Kidney tubule cell (primary cell): ENCODE measurements at regions not wholly inside any gene's neighbourhood (a gene's known extent, or its start where the extent isn't known, plus 50 kb on each side); places are given as distances from the start of the nearest gene placed in this dataset.

ENCODE experiments used
- DNase-seq: peaks from one replicate; pipeline ENCODE4 v3.0.0-alpha.2; 2018; ENCODE audit warnings: low spot score

DNA sequence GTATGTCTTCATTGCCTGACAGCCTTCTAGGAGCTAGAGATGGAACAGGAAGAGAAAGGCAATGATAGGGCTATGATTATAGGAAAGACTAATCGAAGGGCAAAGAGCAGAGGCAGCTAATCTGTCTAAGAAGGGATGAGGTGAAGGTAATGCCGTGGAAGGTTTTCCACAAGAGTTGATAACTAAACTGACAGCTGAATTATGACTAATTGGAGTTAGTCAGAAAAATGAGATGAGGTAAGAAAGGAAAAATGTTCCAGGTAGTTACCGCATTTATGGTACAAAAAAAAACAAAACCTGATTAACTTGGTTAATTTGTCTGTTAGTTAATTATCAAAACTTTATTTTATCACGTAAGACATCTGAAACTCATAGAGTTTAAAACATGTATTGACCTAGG, 260.3 kb downstream of the SLITRK6 start:
- DNase-seq = no peak

- DNase-seq = no peak
These were observed 261.6 kb downstream of the SLITRK6 start for GRCh38 chr13:85537601-85538000.

GRCh38 chr13:85536706-85537105, 262.5 kb downstream of the SLITRK6 start:
- DNase-seq = no peak

DNA sequence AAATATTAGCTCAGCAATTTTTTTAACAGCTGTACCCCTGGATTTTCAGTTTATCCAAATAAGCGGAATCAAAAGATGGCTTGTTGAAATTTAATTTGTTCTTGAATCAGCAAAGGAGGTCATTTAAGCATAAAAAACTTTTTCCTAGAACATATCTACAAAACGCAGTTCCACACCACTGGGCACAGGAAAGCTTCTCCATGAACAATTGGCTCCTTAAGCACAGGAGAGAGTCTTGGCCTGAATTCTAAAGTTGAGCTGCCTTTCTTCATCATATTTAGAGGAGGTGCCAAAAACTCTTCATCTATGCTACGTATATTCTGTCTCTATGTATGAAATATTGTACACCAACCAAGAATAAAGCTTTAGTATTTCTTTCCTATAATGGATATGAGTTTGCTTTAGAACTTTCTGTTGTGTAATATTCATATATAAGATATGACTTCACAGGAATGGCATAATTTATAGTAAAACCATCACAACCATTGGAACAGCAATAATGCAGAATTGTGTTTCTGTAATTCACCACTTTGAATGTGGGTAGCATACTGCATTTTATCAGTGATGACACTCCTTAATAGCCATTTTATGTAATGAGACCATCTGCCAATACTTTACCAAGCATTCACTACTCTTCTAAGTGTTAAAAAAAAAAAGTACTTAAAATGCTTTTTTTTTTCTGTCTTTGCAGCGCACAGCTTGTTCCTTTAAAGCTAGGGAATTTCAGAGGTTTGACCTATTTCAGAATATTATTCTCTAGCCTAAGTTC, 263.7 kb downstream of the SLITRK6 start:
- DNase-seq = no peak

- no peak for DNase-seq
These were observed 265.3 kb downstream of the SLITRK6 start for GRCh38 chr13:85533911-85534310.

GRCh38 chr13:85529218-85529594, 270.0 kb downstream of the SLITRK6 start:
- no peak for DNase-seq

- no peak for DNase-seq
These were observed 270.6 kb downstream of the SLITRK6 start for GRCh38 chr13:85528491-85529217.

- DNase-seq = no peak
These were observed 271.9 kb downstream of the SLITRK6 start for GRCh38 chr13:85527316-85527715.

DNA sequence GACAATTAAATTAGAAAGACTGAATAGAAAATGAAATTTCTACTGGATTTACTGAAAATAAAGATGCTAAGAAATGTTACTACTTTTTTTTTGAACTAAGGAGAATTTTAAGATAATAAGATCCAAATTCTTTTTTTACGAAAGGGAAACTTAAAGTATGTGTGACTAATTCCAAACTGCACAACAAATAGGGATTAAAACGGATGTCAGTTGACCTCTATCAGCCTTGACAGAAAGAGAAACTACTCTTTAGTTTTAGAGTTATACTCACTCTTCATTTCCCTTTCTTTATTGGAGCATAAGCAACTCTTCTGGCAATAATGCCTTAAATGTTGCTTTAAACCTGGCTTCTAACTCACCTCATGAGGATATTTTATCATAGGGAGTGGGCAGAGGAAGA, 273.8 kb downstream of the SLITRK6 start:
- DNase-seq = no peak

GRCh38 chr13:85521657-85522056, 277.6 kb downstream of the SLITRK6 start:
- DNase-seq = no peak

- DNase-seq = no peak
These were observed 278.8 kb downstream of the SLITRK6 start for GRCh38 chr13:85520445-85520844.

DNA sequence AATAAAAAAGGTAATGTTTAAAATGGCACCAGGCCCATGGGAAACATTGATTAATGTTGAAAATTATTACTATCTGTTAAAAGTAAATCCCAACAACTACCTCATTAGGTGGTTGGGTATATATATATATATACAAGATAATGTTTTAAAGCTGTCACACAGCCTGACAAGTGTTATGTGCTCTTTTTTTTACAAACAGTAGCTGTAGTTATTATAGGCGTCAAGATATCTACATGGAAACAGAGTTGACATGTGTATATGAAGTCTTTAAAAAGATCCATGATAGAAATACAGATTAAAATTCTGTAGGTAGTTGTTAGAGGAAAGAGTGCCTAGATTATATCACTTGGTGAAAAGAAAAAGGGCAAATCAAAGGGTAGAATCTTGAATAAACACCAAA, 279.9 kb downstream of the SLITRK6 start:
- DNase-seq = no peak

GRCh38 chr13:85512421-85512820, 286.8 kb downstream of the SLITRK6 start:
- DNase-seq = no peak

DNA sequence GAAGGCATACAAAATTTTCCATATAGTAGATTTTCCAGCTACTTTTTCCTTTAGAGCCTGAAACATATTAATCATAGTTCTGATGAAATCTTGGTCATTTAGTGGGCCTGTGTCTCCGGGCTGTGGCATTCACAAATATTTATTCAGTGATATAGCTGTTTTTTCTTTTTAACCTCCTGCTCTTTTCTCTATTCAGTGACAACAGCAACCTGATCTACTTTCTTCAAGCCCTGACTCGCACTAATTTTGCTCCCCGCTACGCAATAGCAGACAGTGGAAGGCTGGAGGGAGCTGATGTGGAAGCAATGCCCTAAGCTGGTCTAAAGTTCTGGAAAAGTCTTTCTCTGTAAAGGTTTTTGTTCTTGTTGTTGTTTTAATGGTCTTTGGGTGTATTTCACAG, 289.7 kb downstream of the SLITRK6 start:
- DNase-seq = no peak

DNA sequence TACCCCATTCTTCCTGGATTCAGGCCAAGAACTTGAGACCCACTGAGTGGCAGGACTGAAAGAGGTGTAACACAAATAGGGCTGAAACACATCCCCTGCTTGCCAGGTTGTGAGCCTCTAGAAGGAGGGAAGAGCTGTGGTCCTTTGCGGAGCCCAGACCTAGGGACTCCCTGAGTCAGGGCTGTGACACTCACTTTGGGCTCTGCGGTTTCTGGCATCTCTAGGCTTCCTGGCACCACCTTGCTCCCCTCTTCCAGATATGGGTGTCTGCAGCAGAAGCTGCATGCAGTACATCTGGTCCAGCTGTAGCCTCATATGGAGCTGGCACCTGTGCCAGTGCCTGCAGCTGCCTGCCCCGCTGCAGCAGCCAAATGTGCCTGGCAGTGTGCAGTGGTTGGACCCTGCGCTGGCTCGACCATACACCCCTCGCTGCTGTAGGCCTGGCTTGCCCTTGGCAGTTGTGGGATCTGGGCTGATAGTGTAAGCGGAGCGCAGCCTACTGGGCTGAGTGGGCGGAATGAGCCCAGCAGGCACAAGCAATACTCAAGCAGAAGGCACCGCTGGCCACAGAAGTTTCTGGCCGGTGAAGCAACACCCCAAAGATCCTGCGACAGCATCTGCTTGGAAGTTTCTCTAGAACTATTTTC, 290.4 kb downstream of the SLITRK6 start:
- no peak for DNase-seq

DNA sequence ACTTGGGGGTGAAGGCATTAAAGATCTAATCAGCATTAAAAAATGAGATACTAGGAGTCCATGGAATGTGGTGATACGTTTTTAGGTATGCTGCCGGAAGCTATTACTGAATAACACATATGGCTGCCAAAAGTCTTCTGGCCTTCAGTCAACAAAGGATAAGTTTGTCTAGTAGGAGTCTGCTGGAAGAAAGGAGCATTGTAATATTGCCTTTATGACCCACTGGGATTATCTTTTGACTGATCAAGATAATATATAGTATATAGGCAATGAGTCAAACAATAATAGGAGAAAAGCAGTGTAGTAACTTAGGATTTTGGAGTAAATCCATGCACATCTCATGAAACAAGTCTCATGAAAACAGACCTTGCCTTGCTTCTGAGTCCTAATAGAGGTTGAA, 295.4 kb downstream of the SLITRK6 start:
- no peak for DNase-seq

DNA sequence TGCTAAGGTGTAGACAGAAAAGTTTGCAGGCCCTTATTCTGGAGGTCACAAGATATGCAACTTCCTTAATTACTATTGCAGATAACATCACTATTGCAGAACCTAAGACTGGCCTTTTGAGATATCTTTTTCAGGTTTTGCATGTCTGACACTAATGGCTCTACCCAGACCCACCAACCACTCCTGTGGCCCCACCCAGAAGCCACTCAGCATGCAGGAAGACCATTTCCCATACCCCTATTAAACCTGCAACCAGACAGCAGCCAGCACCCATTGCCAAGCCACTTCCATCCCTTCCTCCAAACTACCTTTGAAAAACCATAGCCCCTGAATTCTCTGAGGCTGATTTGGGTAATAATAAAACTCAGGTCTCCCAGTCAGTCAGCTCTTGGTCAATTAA, 297.6 kb downstream of the SLITRK6 start:
- no peak for DNase-seq

DNA sequence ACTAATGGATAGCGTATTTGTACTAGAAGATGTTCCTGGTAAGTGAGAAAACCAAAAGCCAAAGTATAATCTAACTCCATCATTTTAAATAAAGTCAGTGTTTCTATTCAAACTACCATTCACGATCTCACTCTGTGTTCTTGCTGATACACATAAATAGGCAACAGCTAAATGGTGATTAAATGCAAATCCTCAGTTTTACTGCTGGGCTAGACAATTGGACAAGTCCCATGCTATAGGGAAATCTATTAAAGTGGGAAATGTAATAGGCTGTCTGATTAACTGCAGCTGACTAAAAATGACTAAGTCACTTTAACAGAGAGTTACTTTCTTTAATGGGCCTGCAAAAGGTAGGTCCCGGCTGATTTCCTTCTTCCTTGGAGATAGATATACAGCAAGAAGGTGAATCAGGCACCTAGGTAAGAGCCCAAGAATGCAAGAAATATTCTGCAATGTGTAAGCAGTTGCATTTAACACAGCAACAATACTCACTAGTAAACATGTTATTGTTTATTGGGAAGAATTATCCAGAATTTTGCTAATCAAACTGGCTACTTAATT, 298.4 kb downstream of the SLITRK6 start:
- no peak for DNase-seq

DNA sequence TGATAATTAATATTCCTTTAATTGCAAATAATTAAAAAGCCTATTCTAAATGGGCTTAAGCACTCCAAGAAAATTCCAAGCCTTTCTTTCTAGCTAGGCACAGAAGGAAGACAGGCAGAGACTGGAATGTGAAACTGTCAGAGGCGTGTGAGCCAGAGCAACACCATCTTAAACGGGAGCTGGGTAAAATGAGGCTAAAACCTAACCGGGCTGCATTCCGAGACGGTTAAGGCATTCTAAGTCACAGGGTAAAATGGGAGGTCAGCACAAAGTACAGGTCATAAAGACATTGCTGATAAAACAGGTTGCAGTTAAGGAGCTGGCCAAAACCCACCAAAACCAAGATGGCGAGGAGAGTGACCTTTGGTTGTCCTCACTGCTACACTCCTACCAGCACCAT, 300.4 kb downstream of the SLITRK6 start:
- no peak for DNase-seq

DNA sequence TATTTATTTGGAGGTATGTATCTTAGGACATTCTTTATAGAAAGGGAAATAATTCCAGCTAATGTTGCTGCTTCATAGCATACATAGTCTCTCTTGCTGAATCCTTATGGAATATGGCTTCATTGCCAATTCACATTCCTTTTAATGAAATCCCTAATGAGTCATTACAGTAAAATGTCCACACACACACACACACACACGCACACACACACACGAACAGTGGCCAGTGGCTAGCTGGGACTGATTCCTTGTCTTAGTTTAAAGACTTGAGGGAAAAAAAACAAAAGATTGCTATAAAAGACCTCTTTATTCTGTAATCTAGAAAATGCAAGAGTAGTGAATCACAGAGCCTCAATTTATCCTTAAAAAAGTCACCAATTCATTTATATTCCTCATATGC, 301.6 kb downstream of the SLITRK6 start:
- peak; percentile 6 for DNase-seq

GRCh38 chr13:85492283-85492682, 306.9 kb downstream of the SLITRK6 start:
- DNase-seq = no peak

- DNase-seq = no peak
These were observed 312.6 kb downstream of the SLITRK6 start for GRCh38 chr13:85486663-85487062.

- DNase-seq = no peak
These were observed 326.1 kb downstream of the SLITRK6 start for GRCh38 chr13:85473144-85473543.
